Uterus (tissue), 2 donors: ENCODE measurements at regions not wholly inside any gene's neighbourhood (a gene's known extent, or its start where the extent isn't known, plus 50 kb on each side); places are given as distances from the start of the nearest gene placed in this dataset.

ENCODE experiments used
- POLR2A ChIP-seq, 2 donors: fragments of 450-650 bp; IDR thresholded peaks; one replicate each; pipeline ENCODE4 v1.6.1; 2016; ENCODE audit warnings: antibody characterized with exemption in 2 of 2, mild to moderate bottlenecking in 1 of 2, moderate library complexity in 1 of 2
- TF ChIP-seq, protein P1 (sequence below), 4 experiments: fragments of 200-600 bp in 2 of 4; fragments of 450-650 bp in 2 of 4; sonication (generic) in 2 of 4; IDR thresholded peaks; one replicate each; pipeline ENCODE4 v1.5.1; 2016 to 2019; ENCODE audit warnings: antibody characterized with exemption in 4 of 4, mild to moderate bottlenecking in 2 of 4, moderate library complexity in 1 of 4

DNA sequence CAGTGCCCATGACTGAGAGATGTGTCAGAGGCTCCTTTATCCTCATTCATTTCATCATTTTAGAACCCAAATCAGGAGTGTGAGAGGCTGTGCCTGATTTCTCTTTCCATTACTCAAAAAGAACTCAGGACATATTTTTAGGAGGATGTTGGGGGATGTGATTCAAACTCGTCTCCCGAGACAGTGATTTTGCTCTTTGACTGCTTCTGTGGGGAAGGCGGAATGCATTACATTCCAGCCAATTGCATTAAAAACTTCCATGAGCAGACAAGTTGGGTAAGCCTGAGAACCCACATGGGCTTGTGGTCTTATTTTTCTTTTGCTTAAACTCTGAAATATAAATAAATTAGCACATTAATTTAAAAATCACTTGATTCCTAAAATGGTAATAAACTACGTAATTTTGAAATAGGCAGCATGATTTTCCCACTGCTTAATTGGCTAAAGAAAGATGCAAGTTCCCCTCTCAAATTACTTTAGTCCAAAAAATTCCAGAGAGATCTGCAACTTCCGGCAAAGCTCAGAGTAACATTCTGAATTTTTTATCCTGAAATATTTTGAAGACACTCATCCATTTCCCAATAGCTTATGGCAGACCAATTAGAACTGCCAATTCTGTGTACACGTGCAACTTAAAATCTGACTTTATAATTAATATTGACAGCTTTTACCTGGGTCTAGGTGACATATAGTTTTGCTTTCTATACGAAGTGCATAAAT, 185.6 kb downstream of the C7orf25 start:
- TF ChIP-seq, protein P1, sequence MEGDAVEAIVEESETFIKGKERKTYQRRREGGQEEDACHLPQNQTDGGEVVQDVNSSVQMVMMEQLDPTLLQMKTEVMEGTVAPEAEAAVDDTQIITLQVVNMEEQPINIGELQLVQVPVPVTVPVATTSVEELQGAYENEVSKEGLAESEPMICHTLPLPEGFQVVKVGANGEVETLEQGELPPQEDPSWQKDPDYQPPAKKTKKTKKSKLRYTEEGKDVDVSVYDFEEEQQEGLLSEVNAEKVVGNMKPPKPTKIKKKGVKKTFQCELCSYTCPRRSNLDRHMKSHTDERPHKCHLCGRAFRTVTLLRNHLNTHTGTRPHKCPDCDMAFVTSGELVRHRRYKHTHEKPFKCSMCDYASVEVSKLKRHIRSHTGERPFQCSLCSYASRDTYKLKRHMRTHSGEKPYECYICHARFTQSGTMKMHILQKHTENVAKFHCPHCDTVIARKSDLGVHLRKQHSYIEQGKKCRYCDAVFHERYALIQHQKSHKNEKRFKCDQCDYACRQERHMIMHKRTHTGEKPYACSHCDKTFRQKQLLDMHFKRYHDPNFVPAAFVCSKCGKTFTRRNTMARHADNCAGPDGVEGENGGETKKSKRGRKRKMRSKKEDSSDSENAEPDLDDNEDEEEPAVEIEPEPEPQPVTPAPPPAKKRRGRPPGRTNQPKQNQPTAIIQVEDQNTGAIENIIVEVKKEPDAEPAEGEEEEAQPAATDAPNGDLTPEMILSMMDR (IDR thresholded peaks at IDR 0.05): no peak
- no peak for TF ChIP-seq POLR2A (IDR thresholded peaks at IDR 0.05)
